ENCODE measurements at regions not wholly inside any gene's neighbourhood (a gene's known extent, or its start where the extent isn't known, plus 50 kb on each side); places are given as distances from the start of the nearest gene placed in this dataset.

GRCh38 chr16:46404028-46404427 is 217.2 kb downstream of the SHCBP1 start:
- TF ChIP-seq CTCF (IDR thresholded peaks at IDR 0.05 in 4 of 5, conservative IDR thresholded peaks at IDR 0.05 in 1 of 5) (no peak), POLR2A (IDR thresholded peaks at IDR 0.05) (no peak)

All from gastrocnemius medialis (tissue), 4 donors.